ENCODE measurements at regions not wholly inside any gene's neighbourhood (a gene's known extent, or its start where the extent isn't known, plus 50 kb on each side); places are given as distances from the start of the nearest gene placed in this dataset.

DNA sequence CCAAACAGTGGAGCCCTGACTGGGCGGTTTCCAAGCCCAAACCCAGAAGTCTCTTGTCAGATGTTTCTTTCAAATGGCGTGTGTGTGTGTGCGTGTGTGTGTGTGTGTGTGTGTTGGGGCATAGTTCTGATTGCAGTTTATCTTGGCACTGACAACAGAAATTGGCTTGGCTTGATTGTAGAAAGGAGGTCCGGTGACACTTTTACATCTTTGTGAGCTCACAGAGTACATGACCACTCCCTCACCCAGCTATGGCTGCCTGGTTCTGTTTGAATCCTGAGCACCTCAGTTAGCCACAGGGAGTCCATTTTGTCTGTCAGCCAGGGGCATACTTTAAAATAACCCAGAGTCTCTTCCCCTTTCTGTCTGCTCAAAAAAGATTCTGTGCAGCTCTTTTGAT is 276.3 kb downstream of the CD83 start:
- no peak overlapping the region for H2AFZ ChIP-seq (ENCODE audit: low read depth, low read length)
- no peak overlapping the region for H3K4me2 ChIP-seq (ENCODE audit: low read length)
- no peaks in the 10 kb centered on the region for H3K79me2 ChIP-seq (replicated peaks; ENCODE audit: insufficient read depth, low read length)
- no peaks in the 10 kb centered on the region for H3K36me3 ChIP-seq (ENCODE audit: insufficient read depth, low read length)
- TF ChIP-seq EZH2 (IDR thresholded peaks at IDR 0.05; ENCODE audit: borderline replicate concordance, insufficient read depth, low read length, poor library complexity, severe bottlenecking) (no peak), RAD21 (conservative IDR thresholded peaks at IDR 0.05) (no peak), MXI1 (conservative IDR thresholded peaks at IDR 0.05; ENCODE audit: poor library complexity, severe bottlenecking) (no peak), EP300 (conservative IDR thresholded peaks at IDR 0.05; ENCODE audit: poor library complexity, severe bottlenecking) (no peak), POLR2AphosphoS5 (IDR thresholded peaks at IDR 0.05) (no peak), SMC3 (conservative IDR thresholded peaks at IDR 0.05; ENCODE audit: poor library complexity) (no peak)
- TF ChIP-seq, protein P1, sequence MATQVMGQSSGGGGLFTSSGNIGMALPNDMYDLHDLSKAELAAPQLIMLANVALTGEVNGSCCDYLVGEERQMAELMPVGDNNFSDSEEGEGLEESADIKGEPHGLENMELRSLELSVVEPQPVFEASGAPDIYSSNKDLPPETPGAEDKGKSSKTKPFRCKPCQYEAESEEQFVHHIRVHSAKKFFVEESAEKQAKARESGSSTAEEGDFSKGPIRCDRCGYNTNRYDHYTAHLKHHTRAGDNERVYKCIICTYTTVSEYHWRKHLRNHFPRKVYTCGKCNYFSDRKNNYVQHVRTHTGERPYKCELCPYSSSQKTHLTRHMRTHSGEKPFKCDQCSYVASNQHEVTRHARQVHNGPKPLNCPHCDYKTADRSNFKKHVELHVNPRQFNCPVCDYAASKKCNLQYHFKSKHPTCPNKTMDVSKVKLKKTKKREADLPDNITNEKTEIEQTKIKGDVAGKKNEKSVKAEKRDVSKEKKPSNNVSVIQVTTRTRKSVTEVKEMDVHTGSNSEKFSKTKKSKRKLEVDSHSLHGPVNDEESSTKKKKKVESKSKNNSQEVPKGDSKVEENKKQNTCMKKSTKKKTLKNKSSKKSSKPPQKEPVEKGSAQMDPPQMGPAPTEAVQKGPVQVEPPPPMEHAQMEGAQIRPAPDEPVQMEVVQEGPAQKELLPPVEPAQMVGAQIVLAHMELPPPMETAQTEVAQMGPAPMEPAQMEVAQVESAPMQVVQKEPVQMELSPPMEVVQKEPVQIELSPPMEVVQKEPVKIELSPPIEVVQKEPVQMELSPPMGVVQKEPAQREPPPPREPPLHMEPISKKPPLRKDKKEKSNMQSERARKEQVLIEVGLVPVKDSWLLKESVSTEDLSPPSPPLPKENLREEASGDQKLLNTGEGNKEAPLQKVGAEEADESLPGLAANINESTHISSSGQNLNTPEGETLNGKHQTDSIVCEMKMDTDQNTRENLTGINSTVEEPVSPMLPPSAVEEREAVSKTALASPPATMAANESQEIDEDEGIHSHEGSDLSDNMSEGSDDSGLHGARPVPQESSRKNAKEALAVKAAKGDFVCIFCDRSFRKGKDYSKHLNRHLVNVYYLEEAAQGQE (IDR thresholded peaks at IDR 0.05; ENCODE audit: borderline replicate concordance), result no peak
- TF ChIP-seq, protein P2, sequence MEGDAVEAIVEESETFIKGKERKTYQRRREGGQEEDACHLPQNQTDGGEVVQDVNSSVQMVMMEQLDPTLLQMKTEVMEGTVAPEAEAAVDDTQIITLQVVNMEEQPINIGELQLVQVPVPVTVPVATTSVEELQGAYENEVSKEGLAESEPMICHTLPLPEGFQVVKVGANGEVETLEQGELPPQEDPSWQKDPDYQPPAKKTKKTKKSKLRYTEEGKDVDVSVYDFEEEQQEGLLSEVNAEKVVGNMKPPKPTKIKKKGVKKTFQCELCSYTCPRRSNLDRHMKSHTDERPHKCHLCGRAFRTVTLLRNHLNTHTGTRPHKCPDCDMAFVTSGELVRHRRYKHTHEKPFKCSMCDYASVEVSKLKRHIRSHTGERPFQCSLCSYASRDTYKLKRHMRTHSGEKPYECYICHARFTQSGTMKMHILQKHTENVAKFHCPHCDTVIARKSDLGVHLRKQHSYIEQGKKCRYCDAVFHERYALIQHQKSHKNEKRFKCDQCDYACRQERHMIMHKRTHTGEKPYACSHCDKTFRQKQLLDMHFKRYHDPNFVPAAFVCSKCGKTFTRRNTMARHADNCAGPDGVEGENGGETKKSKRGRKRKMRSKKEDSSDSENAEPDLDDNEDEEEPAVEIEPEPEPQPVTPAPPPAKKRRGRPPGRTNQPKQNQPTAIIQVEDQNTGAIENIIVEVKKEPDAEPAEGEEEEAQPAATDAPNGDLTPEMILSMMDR (IDR thresholded peaks at IDR 0.05; ENCODE audit: poor library complexity, severe bottlenecking), result no peak
- H3K27me3 ChIP-seq (ENCODE audit: insufficient read depth, low read depth, low read length), result no peaks in the 10 kb centered on the region
- no peak overlapping the region for H3K9ac ChIP-seq (ENCODE audit: low read length)
- no peaks in the 10 kb centered on the region for H3K9me2 ChIP-seq (ENCODE audit: insufficient read depth, low read length)
- no peaks in the 10 kb centered on the region for H3F3A ChIP-seq (ENCODE audit: insufficient read depth, low read length, poor library complexity, severe bottlenecking)
- no peak overlapping the region for H3K27ac ChIP-seq (ENCODE audit: low read length)
- no peak overlapping the region for H3K4me3 ChIP-seq (ENCODE audit: low read length)
- no peaks in the 10 kb centered on the region for H4K20me1 ChIP-seq (ENCODE audit: insufficient read depth)
- H3K9me3 ChIP-seq (ENCODE audit: low read length), result no peaks in the 10 kb centered on the region

DNA sequence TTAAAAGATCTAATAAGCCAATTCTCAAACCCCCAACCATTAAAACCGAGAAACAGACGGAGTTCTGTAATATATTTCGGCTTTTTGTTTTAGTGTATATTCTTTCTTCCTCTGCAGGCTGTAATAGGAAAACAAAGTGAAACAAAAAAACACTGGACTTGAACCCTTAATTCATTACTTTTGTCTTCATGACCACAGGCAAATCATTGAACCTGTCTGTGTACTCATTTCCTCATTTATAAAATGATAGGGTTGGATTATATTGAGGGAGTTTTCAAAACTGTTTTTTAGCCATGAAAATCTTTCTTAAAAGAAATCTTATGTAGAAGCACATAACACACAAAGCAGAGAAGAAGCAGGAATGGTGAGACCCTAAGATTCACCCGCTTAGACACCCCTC is 278.8 kb downstream of the CD83 start:
- H3K27me3 ChIP-seq (ENCODE audit: insufficient read depth, low read depth, low read length), result no peaks in the 10 kb centered on the region
- TF ChIP-seq SMC3 (conservative IDR thresholded peaks at IDR 0.05; ENCODE audit: poor library complexity) (no peak), RAD21 (conservative IDR thresholded peaks at IDR 0.05) (no peak), MXI1 (conservative IDR thresholded peaks at IDR 0.05; ENCODE audit: poor library complexity, severe bottlenecking) (no peak)
- TF ChIP-seq, protein P2 (IDR thresholded peaks at IDR 0.05; ENCODE audit: poor library complexity, severe bottlenecking), result no peak

More for the DNA sequence above, 278.8 kb downstream of the CD83 start:
- Histone ChIP-seq H3K79me2 (replicated peaks; ENCODE audit: insufficient read depth, low read length) (no peaks in the 10 kb centered on the region), H3K27ac (ENCODE audit: low read length) (no peak overlapping the region), H3F3A (ENCODE audit: insufficient read depth, low read length, poor library complexity, severe bottlenecking) (no peaks in the 10 kb centered on the region), H3K4me3 (ENCODE audit: low read length) (no peak overlapping the region), H3K4me2 (ENCODE audit: low read length) (no peak overlapping the region), H2AFZ (ENCODE audit: low read depth, low read length) (no peak overlapping the region), H3K9me2 (ENCODE audit: insufficient read depth, low read length) (no peaks in the 10 kb centered on the region), H3K9me3 (ENCODE audit: low read length) (no peaks in the 10 kb centered on the region), H4K20me1 (ENCODE audit: insufficient read depth) (no peaks in the 10 kb centered on the region), H3K9ac (ENCODE audit: low read length) (no peak overlapping the region), H3K36me3 (ENCODE audit: insufficient read depth, low read length) (no peaks in the 10 kb centered on the region)
